Adrenal gland (tissue), 9 donors: ENCODE measurements at regions not wholly inside any gene's neighbourhood (a gene's known extent, or its start where the extent isn't known, plus 50 kb on each side); places are given as distances from the start of the nearest gene placed in this dataset.

Source experiments
- DNase-seq, 7 donors: peaks; one replicate each; pipeline ENCODE4 v3.0.0-alpha.2; 2019 to 2020
- H3K27ac ChIP-seq, 5 donors: fragments of 200-600 bp; sonication (generic) in 4 of 5; 1 replicate in 3 of 5; 2 replicates in 2 of 5; pipeline versions ENCODE4 v1.5.1 to v1.8.0; 2016 to 2020; ENCODE audit warnings: mild to moderate bottlenecking in 1 of 5
- H3K27me3 ChIP-seq: fragments of 200-600 bp; 2 replicates; pipeline ENCODE4 v1.8.0; 2021
- H3K36me3 ChIP-seq, 2 donors: fragments of 200-600 bp; replicated peaks in 1 of 2; 1 replicate in 1 of 2; 2 replicates in 1 of 2; pipeline versions ENCODE4 v1.5.1 to v1.8.0; 2018 to 2022
- H3K4me1 ChIP-seq, 2 donors: fragments of 200-600 bp; replicated peaks in 1 of 2; 1 replicate in 1 of 2; 2 replicates in 1 of 2; pipeline versions ENCODE4 v1.5.1 to v1.8.0; 2018 to 2021
- H3K4me3 ChIP-seq, 4 donors: fragments of 200-600 bp; sonication (generic) in 3 of 4; one replicate each; pipeline ENCODE4 v1.5.1; 2016 to 2018
- H3K9me3 ChIP-seq, 3 donors: fragments of 200-600 bp; sonication (generic) in 1 of 3; replicated peaks in 1 of 3; 1 replicate in 2 of 3; 2 replicates in 1 of 3; pipeline versions ENCODE4 v1.5.1 to v1.8.0; 2016 to 2021
- POLR2A ChIP-seq, 2 donors: fragments of 450-650 bp; IDR thresholded peaks; one replicate each; pipeline ENCODE4 v1.6.1; 2017; ENCODE audit warnings: antibody characterized with exemption in 2 of 2, mild to moderate bottlenecking in 2 of 2, moderate library complexity in 1 of 2
- WGBS, 4 donors: extraction: QIAGEN DNeasy Blood & Tissue Kit in 2 of 4; methylation state at CpG; one replicate each; pipeline versions ENCODE4 v1.1.5 to v1.1.7; 2013 to 2017; 5-methylcytosine and 5-hydroxymethylcytosine counted together
- intact Hi-C, 2 donors: fragments of 100-400 bp; cut with DNase I; formaldehyde crosslinking; loops; one replicate each; pipeline versions ENCODE4 v1.14.1 to v1.15.0; 2022 to 2023
- TF ChIP-seq, protein P1 (sequence below), 6 experiments: fragments of 450-650 bp in 4 of 6; fragments of 200-600 bp in 2 of 6; sonication (generic) in 1 of 6; IDR thresholded peaks; 1 replicate in 5 of 6; 2 replicates in 1 of 6; pipeline versions ENCODE4 v1.5.1 to v1.8.0; 2016 to 2021; ENCODE audit warnings: antibody characterized with exemption in 6 of 6, mild to moderate bottlenecking in 2 of 6, moderate library complexity in 1 of 6
- donor health status: healthy with polysubstance abuse.
- donor health status: Bipolar disorder and iron deficiency.
- donor health status: DM: yes; HTN: yes; CAD: no.
- donor health status: DM: no; HTN: no; CAD: no.
- donor health status: DM: no; HTN: no; CAD: no.

DNA sequence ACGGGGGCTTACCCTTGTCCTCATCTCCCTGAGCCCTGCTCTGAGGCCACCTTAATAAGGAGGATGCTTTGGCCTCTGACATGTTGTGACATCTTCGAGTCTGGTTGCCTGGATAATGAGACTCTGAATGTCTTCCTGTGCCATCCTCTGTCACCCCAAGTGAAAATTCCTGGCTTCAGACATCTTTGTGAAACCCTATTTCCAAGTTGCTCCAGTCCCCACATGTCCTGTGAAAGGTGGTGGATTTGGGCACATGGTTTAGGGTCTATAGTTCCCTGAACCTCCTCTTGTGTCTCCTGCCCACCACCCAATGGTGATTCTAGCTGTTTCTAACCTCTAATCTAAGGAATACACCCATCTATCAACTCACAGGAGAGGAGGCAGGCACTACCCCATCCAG, 223.1 kb upstream of the GLI3 start:
- no peak overlapping the region for H3K4me3 ChIP-seq
- no peak for DNase-seq
- no peaks in the 10 kb centered on the region for H3K36me3 ChIP-seq
- H3K27me3 ChIP-seq: no peaks in the 10 kb centered on the region
- TF ChIP-seq, protein P1, sequence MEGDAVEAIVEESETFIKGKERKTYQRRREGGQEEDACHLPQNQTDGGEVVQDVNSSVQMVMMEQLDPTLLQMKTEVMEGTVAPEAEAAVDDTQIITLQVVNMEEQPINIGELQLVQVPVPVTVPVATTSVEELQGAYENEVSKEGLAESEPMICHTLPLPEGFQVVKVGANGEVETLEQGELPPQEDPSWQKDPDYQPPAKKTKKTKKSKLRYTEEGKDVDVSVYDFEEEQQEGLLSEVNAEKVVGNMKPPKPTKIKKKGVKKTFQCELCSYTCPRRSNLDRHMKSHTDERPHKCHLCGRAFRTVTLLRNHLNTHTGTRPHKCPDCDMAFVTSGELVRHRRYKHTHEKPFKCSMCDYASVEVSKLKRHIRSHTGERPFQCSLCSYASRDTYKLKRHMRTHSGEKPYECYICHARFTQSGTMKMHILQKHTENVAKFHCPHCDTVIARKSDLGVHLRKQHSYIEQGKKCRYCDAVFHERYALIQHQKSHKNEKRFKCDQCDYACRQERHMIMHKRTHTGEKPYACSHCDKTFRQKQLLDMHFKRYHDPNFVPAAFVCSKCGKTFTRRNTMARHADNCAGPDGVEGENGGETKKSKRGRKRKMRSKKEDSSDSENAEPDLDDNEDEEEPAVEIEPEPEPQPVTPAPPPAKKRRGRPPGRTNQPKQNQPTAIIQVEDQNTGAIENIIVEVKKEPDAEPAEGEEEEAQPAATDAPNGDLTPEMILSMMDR (IDR thresholded peaks at IDR 0.05): no peak
- TF ChIP-seq POLR2A (IDR thresholded peaks at IDR 0.05): no peak
- no peaks in the 10 kb centered on the region for H3K4me1 ChIP-seq
- no peak overlapping the region for H3K27ac ChIP-seq
- H3K9me3 ChIP-seq: no peaks in the 10 kb centered on the region
- intact Hi-C loops: no loop called here
- 71 to 80% (median 76%) methylated on average over 2 of the region's 2 CpGs for WGBS, 4 donors

DNA sequence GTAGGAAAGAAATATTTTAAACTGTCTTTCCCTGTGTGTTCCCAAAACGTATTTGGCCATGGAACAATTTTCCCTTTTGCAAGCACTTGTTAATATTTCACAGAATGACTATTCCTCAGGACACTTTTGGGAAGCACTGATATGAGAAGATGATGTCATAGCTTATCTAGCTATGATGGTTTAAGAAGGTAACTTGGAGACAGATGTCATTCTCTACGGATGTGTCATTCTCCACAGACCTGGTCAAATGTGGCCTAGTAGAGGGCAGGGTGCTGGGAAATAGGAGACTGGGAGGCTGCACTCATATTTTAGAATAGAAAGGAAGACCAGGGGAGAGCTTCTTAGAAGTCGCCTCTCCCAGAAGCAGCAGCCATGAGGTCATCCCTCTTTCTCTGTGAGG, 220.7 kb upstream of the GLI3 start:
- no peaks in the 10 kb centered on the region for H3K9me3 ChIP-seq
- H3K27ac ChIP-seq: no peak overlapping the region
- H3K36me3 ChIP-seq: no peaks in the 10 kb centered on the region
- intact Hi-C loops: no loop called here
- H3K4me3 ChIP-seq: no peak overlapping the region
- WGBS, 4 donors: 77 to 93% (median 82%) methylated on average over 3 of the region's 3 CpGs
- no peaks in the 10 kb centered on the region for H3K4me1 ChIP-seq
- no peaks in the 10 kb centered on the region for H3K27me3 ChIP-seq
- DNase-seq: no peak
- TF ChIP-seq POLR2A (IDR thresholded peaks at IDR 0.05): no peak
- TF ChIP-seq, protein P1 (IDR thresholded peaks at IDR 0.05): no peak

DNA sequence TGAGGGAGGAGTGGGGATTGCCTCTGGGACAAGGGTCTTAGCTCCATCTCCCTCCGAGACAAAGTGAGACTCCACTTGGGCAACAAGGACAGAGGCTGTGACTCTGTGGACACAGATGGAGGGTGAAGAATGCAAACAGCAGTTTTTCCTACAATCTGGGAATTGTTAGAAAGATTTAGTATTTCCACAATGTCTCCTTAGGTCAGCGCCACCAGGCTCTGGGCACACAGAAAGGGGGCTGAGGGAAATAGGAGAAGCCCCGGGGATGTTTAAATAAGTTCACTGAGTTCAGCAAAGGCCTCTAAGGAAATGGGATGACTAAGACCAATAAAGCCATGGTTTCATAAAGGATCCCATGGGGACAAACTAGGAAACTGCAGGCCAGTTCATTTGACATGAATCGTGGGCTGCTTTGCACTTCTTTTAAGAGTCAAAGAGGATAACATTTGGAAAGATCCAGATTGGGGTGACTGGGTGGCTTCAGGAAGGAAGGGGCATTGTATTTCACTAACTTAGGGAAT, 219.8 kb upstream of the GLI3 start:
- intact Hi-C loops: no loop called here
- WGBS, 4 donors: 54 to 71% (median 71%) methylated on average over 4 of the region's 4 CpGs

DNA sequence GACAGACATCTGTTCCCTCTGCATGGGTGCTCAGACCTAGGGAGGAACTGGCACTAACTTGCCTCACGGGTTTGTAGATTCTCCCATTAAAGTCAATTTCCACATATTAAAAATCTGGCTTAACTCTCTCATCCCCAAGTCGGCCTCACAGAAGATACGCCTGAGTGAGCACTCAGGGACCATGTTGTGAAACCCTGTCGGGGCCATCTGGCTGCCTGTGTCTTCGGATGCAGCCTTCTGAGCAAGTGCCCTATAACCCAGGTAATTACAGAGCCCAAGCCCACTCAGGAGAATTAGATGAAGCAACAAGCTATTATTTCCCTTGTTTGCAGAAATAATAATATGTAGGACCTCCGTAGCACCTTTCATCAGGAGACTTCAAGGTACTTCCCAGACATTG, 219.3 kb upstream of the GLI3 start:
- H3K9me3 ChIP-seq: no peaks in the 10 kb centered on the region
- 65 to 84% (median 77%) methylated on average over 6 of the region's 6 CpGs for WGBS, 4 donors
- H3K36me3 ChIP-seq: no peaks in the 10 kb centered on the region
- H3K27me3 ChIP-seq: no peaks in the 10 kb centered on the region
- H3K27ac ChIP-seq: no peak overlapping the region
- no peak overlapping the region for H3K4me3 ChIP-seq
- TF ChIP-seq POLR2A (IDR thresholded peaks at IDR 0.05): no peak
- TF ChIP-seq, protein P1 (IDR thresholded peaks at IDR 0.05): no peak
- no peak for DNase-seq
- no peaks in the 10 kb centered on the region for H3K4me1 ChIP-seq
- intact Hi-C loops: no loop called here

More for the DNA sequence above, 219.8 kb upstream of the GLI3 start:
- TF ChIP-seq, protein P1 (IDR thresholded peaks at IDR 0.05): no peak
- no peak for TF ChIP-seq POLR2A (IDR thresholded peaks at IDR 0.05)
- Histone ChIP-seq H3K9me3 (no peaks in the 10 kb centered on the region), H3K27me3 (no peaks in the 10 kb centered on the region), H3K4me1 (no peaks in the 10 kb centered on the region), H3K4me3 (no peak overlapping the region), H3K36me3 (no peaks in the 10 kb centered on the region), H3K27ac (no peak overlapping the region)
- DNase-seq: no peak
